Ecto neural progenitor cell (in vitro differentiated cells): ENCODE measurements at regions not wholly inside any gene's neighbourhood (a gene's known extent, or its start where the extent isn't known, plus 50 kb on each side); places are given as distances from the start of the nearest gene placed in this dataset.

Source experiments
- DNase-seq: peaks from one replicate; pipeline ENCODE4 v3.0.0-alpha.2; 2018; ENCODE audit warnings: low spot score

DNA sequence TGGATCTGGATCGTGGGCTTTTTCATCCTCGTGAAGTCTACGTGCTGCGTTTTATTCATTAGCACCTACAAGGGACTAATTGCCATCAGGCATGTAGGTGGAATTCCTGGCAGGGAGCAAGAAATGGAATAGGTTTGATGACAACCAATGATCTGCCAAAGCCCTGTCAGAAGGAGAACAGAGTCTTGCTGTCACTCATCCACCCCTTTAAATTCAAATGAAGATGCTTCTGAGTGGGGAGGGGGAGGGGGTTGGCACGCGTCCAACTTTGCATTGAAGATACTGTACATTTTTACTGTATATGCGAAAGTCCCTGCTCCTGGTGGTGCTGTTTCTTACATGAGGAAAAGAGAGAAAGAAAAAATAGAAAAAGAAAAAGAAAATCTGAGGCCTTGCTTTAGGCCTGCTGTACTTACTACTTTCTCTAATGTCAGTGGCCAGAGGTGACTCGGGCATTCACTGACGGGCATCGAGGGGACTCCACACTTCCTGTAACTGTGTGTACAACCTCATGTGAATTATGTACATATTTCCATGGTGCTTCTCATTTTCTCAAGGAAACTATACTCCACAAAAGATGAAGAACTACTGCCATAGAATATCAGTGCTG is 569.1 kb downstream of the INHBA start:
- no peak for DNase-seq

DNA sequence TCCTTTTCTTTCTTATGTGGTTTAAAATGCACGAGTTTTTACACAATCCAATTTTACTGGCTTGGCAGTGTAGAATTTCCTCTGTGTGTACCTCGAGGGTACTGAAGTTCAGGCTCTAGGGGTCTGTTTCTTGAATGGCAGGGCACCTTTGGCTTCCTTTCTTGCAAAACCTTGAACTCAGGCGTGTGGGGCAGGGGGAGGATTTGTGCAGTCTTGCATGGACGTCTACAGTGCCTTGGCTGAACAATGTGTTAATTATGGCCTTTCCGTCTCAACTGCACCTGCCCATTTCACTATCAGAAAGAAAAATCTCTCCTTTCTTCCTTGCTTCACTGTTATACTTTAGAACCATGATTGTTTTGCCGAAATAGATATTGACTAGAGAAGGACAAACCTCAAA is 570.9 kb downstream of the INHBA start:
- no peak for DNase-seq

DNA sequence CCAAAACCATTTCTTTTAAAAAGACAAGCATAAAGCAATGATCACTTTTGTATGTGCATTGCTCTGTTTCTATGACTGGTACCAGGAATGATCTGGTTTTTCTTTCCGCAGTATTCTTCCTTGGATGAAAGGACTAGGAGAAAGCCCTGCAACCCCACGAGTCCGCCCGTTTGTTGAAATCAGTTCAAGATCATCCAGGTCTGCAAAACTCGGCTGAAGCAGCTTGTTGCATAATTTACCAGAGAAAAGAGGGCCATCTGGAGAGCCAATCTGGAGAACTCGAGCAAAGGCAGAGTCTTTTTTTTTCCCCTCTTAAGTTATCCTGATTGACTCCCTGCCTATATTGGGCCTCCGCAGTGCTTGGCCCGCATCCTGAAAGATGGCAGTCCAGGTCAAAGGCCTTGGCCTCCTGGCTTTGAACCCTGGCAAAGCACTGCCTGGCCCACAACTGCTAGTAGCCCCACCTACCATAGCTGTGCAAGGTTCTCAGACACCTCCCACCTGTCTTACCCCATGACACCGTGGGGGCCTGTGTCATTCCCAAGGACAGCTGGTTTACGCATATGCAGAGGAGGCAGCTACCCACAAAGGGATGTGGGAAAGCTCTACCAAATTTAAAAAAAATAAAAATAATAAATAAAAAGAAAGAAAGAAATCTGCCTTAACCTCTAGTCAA is 572.2 kb downstream of the INHBA start:
- no peak for DNase-seq

DNA sequence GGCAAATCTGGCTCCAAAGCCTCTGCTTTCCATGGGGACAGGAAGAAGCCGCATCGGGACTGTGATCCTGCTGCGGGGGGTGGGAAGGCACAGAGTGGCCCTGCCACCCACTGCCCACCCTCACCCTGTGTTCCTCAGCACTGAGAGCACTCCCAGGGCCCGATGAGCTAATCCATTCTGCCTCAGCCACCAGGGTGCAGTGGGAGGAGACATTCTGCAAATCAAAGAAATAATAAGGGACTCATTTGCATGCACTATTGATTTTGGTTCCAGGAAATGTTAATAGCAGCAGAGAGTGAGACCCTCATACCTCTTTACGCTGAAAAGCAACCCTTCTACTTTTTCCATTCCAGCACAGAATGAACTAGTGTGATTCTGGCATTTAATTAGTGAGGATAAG is 572.8 kb downstream of the INHBA start:
- no peak for DNase-seq

DNA sequence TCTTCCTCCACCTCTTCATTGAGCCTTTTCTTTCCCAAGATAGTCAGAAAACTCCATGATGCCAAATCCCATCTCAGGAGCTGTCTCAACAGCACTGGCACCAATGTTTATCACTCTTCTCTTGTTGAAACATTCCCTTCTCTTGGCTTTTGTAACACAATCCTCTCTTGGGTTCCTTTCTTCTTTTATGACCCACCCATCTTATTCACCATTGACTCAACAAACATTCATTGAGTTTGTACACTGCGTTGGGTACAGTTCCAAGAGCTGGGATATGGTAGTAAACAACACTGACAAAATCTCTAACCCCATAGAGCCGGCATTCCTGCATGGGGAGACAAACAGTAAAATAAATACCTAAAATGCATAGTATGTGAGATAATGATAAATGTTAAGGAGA is 577.5 kb downstream of the INHBA start:
- no peak for DNase-seq

DNA sequence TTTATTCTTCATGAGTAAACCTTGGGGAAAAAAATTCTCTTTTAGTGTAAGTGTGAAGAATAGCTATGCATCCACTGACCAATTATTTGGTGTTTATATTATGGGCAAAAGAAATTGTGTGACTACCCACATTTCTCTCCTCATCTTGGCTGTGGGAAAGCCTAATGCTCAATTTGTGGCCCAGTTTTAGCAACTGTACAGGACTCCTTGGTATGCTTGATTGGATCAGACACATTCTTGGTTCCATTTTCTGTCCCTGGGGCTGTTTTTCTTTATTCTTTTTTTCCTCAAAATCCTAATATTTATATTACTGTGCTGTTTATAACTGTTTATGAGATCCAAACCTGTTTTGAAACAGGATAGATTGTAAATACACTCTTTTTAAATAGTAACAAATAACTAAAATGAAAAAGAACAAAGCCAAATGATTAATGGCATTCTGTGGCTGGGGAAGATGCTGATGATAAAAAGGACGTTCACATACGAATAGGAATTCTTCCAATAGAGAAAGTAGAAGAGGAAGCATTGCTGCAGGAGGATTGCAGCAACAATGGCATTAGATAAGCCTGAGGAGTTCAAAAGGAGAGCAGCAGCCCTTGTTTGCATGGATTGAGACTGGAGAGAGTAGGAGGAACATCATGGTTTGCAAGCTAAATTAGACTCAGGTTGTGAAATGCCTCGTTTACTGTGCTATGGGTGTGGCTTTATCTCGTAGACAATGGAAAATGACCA is 580.5 kb downstream of the INHBA start:
- no peak for DNase-seq

DNA sequence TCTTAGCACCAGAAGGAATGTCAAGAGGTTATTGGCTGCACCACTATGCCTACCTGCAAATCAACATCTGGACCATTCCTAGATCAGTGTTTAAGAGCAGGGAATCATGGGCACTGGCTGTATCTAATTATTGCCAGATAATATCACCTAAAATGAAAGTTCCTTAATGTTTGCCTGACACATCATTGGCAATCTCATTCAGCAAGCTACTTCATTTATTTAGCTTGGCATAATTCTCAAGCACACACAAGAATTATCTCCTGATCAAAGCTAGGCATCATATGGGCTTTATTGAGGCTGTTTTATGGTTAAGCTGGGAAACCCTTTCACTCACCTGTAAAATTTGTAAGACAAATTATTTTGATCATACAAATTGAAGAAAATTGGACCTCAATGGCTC is 581.7 kb downstream of the INHBA start:
- DNase-seq, result no peak

DNA sequence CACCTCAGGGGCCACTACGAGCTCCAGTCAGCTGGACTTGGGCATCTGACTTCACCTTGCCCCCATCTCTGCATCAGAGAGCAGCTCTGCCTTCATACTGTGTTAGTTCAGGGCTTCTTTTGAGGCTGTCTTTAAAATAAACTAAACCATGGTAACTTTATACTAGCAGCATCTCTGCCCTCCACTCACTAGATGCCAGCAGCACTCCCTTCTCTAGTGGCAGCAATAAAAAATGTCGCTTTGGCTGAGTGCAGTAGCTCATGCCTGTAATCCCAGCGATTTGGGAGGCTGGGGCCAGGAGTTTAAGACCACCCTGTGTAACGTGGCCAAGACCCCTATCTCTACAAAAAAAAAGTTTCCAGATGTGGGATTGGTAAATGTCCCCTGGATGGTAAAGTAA is 584.4 kb downstream of the INHBA start:
- DNase-seq, result no peak

DNA sequence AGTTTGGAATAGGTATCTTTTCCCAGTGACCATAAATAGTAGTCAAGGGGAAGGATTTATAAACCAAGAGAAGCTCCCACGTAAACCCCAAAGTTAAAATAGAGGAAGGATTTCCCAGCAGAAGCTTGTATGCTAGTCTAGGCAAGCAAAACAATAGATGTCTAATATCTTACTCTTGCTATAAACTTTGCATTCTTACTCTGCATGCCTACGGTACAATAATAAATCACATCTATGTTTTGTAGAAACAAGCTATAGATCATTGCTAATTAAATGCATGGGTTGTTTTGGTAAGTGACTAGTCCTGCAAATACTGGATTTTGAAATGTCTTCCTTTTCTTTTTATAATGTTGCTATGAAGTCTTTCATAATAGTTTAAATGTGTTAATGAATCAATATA is 585.5 kb downstream of the INHBA start:
- no peak for DNase-seq

DNA sequence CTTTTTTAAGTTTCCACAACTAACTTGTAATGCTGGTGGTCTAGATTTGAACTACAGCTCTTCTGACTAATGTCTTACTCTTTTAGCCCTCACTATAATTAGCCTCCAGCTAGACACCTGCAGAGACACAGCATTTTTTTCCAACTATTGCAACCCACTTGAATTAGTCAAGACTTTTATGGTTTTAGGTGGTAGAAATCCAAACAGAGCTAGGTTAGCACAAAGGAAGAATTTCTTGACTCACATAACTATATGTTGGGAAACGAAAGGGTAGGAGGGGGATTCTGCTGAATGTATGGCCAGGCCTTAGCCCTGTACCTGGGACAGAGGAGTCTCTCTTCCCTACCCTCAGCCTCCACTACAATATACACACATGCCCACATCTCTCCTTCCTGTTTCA is 586.1 kb downstream of the INHBA start:
- no peak for DNase-seq

DNA sequence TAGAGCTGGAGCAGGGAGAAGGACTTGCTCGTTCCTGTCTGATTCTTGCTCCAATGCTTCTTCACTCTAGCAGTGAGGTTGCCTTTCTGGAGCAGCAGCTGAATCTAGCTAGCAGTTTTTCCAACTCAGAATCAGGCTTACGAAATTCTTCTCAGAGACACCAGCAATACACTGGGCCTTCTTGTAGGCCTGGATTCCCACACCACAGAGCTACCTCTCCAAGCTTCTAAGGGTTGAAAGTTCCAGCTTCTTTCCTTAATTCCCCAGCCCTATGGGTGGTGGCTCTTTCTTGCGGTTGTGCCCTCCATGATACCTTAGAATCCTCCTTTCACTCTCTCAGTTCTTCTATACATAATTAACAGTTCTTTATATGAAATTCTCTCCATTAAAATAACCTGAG is 586.6 kb downstream of the INHBA start:
- no peak for DNase-seq

DNA sequence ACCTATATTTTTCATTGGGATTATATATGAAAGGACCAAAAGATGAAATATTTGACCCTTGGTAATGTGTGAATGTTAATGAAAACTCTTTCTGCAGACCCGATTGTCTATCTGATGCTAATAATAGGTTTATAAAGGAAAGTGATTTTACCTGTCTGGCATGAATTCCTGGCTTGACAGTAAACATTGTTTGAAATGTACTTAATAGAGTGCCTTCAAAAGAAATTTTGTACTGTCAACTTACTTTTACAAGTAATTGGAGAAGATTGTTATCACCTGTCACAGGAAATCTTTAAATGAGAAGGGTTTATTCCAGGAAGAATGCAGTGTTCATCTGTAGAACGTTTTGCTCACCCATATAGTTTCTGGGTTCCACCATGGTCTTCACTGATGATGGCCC is 588.2 kb downstream of the INHBA start:
- no peak for DNase-seq

DNA sequence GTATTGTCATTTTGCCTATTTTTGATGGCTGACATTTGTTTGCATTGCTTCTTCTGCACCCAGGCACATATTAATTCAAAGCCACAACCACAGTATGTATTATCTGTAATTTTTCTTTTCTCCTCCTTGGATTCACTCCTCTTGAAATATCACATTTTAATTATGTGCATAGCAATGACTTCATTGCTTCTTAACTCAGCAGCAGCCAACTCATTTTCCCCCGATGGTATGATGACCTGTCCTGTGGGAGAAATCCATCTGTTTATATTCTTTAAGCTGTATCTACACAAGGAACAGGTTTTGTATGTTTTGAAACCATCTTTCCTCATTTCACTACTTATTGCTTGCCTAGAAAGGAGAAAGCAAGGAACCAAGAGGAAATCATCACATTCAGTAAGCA is 588.8 kb downstream of the INHBA start:
- no peak for DNase-seq

DNA sequence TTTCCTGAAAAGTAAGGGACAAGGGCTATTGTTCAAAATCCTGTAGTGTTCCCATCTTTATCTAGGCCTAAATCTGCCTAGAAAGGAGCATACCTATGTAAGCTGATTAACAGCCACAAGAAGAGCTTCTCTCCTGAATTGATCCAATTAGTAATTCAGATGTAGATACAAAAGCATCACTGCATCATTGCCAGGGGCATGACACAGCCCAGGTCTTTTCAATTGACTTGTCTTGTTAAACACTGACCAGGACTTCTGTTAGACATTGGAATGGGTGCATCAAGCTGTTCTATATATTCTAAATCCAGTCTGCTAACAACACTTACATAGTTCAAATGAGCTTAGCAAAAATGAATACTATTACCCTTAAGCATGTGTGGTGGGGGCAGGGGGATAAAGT is 589.2 kb downstream of the INHBA start:
- no peak for DNase-seq

DNA sequence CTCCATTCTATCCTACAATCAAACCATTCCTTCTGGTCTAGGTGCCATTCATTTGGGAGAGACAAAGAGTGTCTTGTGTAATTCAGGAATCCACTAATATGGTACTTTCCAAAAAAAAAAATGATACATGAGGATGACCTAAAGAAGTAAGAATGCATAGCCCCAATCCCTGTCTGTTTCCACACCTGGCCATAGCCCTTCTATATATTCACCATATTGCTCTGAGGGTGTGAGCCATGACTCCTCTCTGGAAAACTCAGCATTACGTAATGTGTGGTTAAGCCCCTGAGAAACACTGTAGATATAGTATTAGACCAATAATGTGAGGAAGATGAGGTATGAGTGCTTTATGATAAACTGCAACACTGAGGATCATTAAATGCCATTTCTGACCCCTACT is 592.7 kb downstream of the INHBA start:
- no peak for DNase-seq

DNA sequence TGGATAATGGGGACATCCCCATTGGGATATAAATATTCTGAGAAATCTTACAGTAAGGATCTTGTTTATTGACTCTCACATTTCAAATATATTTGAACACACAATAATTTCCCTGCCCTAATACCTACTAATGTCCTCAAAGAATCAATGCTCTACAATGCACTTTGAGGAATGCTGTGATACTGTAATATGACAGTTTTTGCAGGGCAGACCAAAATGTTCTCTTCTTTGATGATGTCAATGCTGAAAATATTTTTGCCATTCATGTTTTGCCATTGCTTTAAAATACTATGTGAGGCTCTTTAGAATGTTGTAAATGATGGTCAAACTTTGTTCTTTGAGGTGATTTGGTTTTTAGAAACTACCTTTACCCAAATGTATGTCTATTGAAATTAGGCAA is 594.1 kb downstream of the INHBA start:
- no peak for DNase-seq

DNA sequence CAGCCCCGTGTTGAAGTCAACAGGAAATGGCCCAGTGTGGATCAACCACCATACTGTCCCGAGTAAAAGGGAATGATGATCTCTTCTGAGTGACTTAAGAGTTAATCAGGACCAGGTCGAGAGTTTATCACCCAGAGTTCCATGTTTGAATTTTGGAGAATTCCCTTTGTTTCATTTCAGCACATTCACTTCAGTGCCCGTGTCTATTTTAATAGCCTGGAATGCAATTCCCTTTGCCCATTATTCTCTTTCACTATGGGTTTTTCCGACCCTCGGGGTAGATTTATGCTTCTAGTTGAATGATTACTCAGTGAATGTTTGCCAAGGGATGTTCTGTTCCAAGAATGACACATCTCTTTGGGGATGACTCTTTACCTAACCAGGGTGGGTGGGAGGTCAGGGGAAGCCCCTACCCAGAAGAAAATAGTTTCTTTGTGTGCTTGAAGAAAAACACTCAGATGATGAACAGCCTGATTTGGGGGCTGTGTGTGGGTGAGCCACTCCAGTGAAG is 594.9 kb downstream of the INHBA start:
- no peak for DNase-seq

DNA sequence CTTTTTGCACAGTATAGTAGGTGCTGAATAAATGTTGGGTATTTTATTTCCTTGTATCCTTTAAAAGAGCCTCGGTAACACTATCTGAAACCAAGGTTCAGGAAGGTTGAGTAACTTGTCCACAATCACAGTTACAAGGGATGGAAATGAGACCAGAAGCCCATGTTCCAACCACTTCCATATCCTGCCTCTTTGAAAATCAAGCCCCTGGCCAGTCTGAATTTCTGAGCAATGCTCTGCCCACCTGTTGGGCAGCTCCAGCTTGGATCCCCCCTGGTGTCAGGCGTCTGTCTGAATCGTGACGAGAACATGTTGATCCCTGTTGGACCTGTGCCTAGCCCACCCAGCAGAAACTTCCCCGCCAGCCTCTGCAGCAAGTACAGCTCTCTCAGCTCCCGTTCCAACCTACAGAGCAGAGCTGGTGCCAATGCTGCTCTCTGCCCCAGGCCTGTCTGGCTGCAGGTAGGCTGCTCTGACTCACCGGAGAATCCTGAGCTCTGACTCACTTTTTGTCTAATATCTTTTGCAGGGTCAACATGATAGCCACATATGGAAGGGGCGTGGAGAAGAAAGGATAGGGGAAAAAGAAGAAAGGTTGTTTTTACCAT is 595.5 kb downstream of the INHBA start:
- DNase-seq, result no peak

DNA sequence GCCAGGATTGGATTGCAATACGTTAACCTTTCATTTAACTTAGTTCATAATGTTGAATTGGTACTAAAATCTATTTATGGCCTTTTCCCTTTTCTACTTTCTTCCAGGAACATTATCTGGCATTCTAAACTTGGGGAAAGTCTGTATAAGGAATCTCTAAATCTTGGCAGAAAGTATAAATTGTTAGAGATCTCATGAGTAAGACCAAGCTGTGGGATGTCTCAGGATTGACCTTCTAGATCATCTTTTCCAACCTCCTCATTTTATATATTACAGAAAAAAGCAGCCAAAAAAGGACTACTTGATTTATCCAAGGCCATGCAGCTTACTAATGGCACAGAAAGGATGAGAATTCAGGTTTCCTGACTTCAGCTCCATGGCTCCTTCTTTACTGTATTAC is 598.3 kb downstream of the INHBA start:
- no peak for DNase-seq

DNA sequence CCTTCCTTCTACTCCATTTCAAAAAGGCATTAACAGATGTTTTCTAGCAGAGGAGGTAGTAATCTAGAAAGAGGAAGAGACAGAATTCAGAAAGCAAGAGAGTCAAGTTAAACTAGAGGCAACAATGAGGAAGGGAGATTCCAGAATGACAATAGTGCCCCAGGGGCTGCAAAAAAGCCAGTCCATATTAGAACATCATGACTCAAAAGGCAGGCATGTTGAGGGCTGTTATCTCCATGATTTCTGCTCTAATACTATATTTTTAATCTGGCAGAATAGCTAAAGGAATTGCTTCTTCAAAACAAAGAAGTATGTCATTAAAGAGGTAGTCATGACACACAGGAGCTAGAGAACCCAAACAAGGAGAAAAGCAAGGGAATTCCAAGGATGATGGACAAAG is 599.6 kb downstream of the INHBA start:
- no peak for DNase-seq

DNA sequence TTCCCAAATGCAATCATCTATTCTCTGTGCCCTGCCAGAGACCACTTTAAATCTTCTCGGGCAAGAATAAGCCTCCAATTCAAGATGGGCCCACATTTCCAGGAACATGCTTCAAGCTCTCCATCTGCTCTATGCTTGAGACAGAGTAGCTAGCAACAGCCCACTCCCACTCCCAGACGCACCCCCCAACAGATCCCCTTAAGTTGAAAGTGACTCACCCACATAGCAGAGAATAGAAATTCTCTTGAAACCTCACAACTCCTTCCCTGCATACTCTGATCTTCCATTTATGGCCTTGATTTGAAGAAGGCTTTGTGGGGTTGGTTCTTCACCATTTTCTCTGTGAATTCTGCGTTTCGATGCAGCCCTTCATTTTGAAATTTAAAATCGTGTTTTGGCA is 604.0 kb downstream of the INHBA start:
- DNase-seq, result no peak

DNA sequence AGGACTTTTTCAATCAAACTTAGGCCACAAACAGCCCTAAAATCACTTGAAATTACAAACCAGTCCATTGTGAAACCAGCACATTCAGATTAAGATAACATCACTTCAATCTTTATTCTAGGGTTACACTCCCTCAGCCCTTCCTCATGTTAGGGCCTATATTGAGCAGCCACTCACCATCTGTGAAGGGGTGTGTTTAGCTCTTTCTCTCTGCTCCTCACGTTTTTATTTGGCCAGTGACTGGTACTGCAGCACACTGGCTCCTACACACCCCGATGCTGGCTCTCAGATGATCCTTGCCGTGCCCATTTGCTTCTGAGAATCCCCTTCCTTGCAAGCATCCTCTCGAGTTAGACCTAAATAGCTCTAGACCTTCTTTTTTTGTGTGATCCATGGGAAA is 604.5 kb downstream of the INHBA start:
- DNase-seq, result no peak

DNA sequence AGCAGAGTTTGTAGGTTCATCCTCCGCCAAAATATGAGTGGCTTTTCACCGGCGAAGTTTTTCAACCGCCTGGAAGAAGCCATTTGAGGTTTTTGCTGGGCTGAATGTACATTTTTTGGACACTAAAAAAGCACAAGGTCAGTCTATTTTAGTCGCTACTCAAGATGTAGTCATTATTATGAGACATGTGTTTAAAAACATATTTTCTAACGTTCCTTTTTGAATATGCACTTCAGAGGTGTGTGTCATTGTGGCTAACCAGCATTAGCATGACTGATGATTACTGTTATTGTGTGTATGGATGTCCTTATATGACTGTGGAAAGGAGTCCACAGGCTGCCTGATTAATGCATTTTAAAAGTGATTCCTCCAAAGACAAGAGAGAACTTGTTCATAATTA is 605.4 kb downstream of the INHBA start:
- no peak for DNase-seq
